ENCODE measurements at regions not wholly inside any gene's neighbourhood (a gene's known extent, or its start where the extent isn't known, plus 50 kb on each side); places are given as distances from the start of the nearest gene placed in this dataset.

GRCh38 chr2:121004359-121004758 is 268.7 kb downstream of the GLI2 start:
- Histone ChIP-seq H3K9me3 (ENCODE audit: low read length) (no peaks in the 10 kb centered on the region), H3K79me2 (replicated peaks; ENCODE audit: insufficient read depth, low read length) (no peaks in the 10 kb centered on the region), H3K9ac (ENCODE audit: low read length) (no peak overlapping the region), H4K20me1 (ENCODE audit: insufficient read depth) (no peaks in the 10 kb centered on the region), H3K4me3 (ENCODE audit: low read length) (no peak overlapping the region), H3K27me3 (ENCODE audit: insufficient read depth, low read depth, low read length) (no peaks in the 10 kb centered on the region), H3K27ac (ENCODE audit: low read length) (no peak overlapping the region), H3K9me2 (ENCODE audit: insufficient read depth, low read length) (no peaks in the 10 kb centered on the region), H3F3A (ENCODE audit: insufficient read depth, low read length, poor library complexity, severe bottlenecking) (no peaks in the 10 kb centered on the region), H3K36me3 (ENCODE audit: insufficient read depth, low read length) (no peaks in the 10 kb centered on the region), H2AFZ (ENCODE audit: low read depth, low read length) (no peak overlapping the region), H3K4me2 (ENCODE audit: low read length) (no peak overlapping the region)
- TF ChIP-seq CTCF (IDR thresholded peaks at IDR 0.05; ENCODE audit: poor library complexity, severe bottlenecking) (no peak), SMC3 (conservative IDR thresholded peaks at IDR 0.05; ENCODE audit: poor library complexity) (no peak), MXI1 (conservative IDR thresholded peaks at IDR 0.05; ENCODE audit: poor library complexity, severe bottlenecking) (no peak), POLR2AphosphoS5 (IDR thresholded peaks at IDR 0.05) (no peak), TAF1 (IDR thresholded peaks at IDR 0.05; ENCODE audit: low read depth) (no peak), EZH2 (IDR thresholded peaks at IDR 0.05; ENCODE audit: borderline replicate concordance, insufficient read depth, low read length, poor library complexity, severe bottlenecking) (no peak), EP300 (conservative IDR thresholded peaks at IDR 0.05; ENCODE audit: poor library complexity, severe bottlenecking) (no peak), REST (IDR thresholded peaks at IDR 0.05; ENCODE audit: borderline replicate concordance) (no peak), RAD21 (conservative IDR thresholded peaks at IDR 0.05) (no peak)

- Histone ChIP-seq H3K9me2 (ENCODE audit: insufficient read depth, low read length) (no peaks in the 10 kb centered on the region), H3K4me2 (ENCODE audit: low read length) (no peak overlapping the region), H2AFZ (ENCODE audit: low read depth, low read length) (no peak overlapping the region), H3F3A (ENCODE audit: insufficient read depth, low read length, poor library complexity, severe bottlenecking) (no peaks in the 10 kb centered on the region), H3K79me2 (replicated peaks; ENCODE audit: insufficient read depth, low read length) (no peaks in the 10 kb centered on the region), H4K20me1 (ENCODE audit: insufficient read depth) (no peaks in the 10 kb centered on the region), H3K4me3 (ENCODE audit: low read length) (no peak overlapping the region), H3K27me3 (ENCODE audit: insufficient read depth, low read depth, low read length) (no peaks in the 10 kb centered on the region), H3K27ac (ENCODE audit: low read length) (no peak overlapping the region), H3K36me3 (ENCODE audit: insufficient read depth, low read length) (no peaks in the 10 kb centered on the region), H3K9ac (ENCODE audit: low read length) (no peak overlapping the region), H3K9me3 (ENCODE audit: low read length) (no peaks in the 10 kb centered on the region)
- TF ChIP-seq SMC3 (conservative IDR thresholded peaks at IDR 0.05; ENCODE audit: poor library complexity) (no peak), RAD21 (conservative IDR thresholded peaks at IDR 0.05) (no peak), REST (IDR thresholded peaks at IDR 0.05; ENCODE audit: borderline replicate concordance) (no peak), EZH2 (IDR thresholded peaks at IDR 0.05; ENCODE audit: borderline replicate concordance, insufficient read depth, low read length, poor library complexity, severe bottlenecking) (no peak), POLR2AphosphoS5 (IDR thresholded peaks at IDR 0.05) (no peak), EP300 (conservative IDR thresholded peaks at IDR 0.05; ENCODE audit: poor library complexity, severe bottlenecking) (no peak), CTCF (IDR thresholded peaks at IDR 0.05; ENCODE audit: poor library complexity, severe bottlenecking) (no peak), MXI1 (conservative IDR thresholded peaks at IDR 0.05; ENCODE audit: poor library complexity, severe bottlenecking) (no peak), TAF1 (IDR thresholded peaks at IDR 0.05; ENCODE audit: low read depth) (no peak)
Observed at GRCh38 chr2:121004950-121005349, 269.3 kb downstream of the GLI2 start.

Measured in neural cell (in vitro differentiated cells).